GM12878 (cell line): ENCODE measurements at regions not wholly inside any gene's neighbourhood (a gene's known extent, or its start where the extent isn't known, plus 50 kb on each side); places are given as distances from the start of the nearest gene placed in this dataset.

Source experiments
- ATAC-seq: fragments of 200-7000 bp; cut with Tn5 transposase; 3 replicates; pipeline ENCODE4 v1.9.1; 2020; ENCODE audit warnings: mild to moderate bottlenecking, moderate library complexity
- BruUV-seq: library from RNA; stranded (reverse); fragments of 400-500 nt; replicated peaks from 2 replicates; lab custom pipeline; 2021; lab: Mats Ljungman, UMichigan
- CTCF ChIA-PET: fragments of 300-600 bp; sonication (Branson Sonifier 250); formaldehyde crosslinking; extraction: SDS; loops from one replicate; lab custom pipeline; 2021; ENCODE audit warnings: inconsistent platforms; lab: Yijun Ruan, JAX
- POLR2A ChIA-PET: fragments of 350-600 bp; formaldehyde crosslinking; extraction: SDS; loops from one replicate; lab custom pipeline; 2021; ENCODE audit warnings: inconsistent platforms; lab: Charles Lee
- RAD21 ChIA-PET: fragments of 300-600 bp; sonication (Branson Sonifier 250); formaldehyde crosslinking; loops from one replicate; lab custom pipeline; 2023; ENCODE audit warnings: antibody characterized with exemption; ENCODE audit not compliant: unreplicated experiment; lab: Charles Lee
- SMC1A ChIA-PET: fragments of 300-600 bp; sonication (Branson Sonifier 250); formaldehyde crosslinking; loops from one replicate; lab custom pipeline; 2023; ENCODE audit not compliant: unreplicated experiment, uncharacterized antibody; lab: Charles Lee
- DNase-seq: peaks from one replicate; pipeline ENCODE4 v3.0.0-alpha.2; 2011; ENCODE audit warnings: low read depth, low spot score
- FAIRE-seq: peaks from 3 replicates; lab custom pipeline; 2011; peaks lifted over from hg19 to GRCh38; lab: Jason Lieb, UNC
- H2AFZ ChIP-seq: 2 replicates; pipeline ENCODE4 v1.6.0; 2011; ENCODE audit warnings: low read depth, low read length, control low read depth; ENCODE audit not compliant: control insufficient read depth
- H3K27ac ChIP-seq: 2 replicates; pipeline ENCODE4 v1.5.1; 2011; ENCODE audit warnings: control low read depth; ENCODE audit not compliant: control insufficient read depth, insufficient read depth
- H3K27me3 ChIP-seq, 2 experiments: replicated peaks in 1 of 2; 2 replicates each; pipeline versions ENCODE4 v1.6.0 to v1.6.1; 2011; ENCODE audit warnings: low read length in 1 of 2; ENCODE audit not compliant: control insufficient read depth in 2 of 2, insufficient read depth in 2 of 2
- H3K36me3 ChIP-seq, 2 experiments: 2 replicates each; pipeline ENCODE4 v1.5.1; 2011; ENCODE audit warnings: low read length in 1 of 2; ENCODE audit not compliant: control insufficient read depth in 2 of 2, insufficient read depth in 2 of 2
- H3K4me1 ChIP-seq: 2 replicates; pipeline ENCODE4 v1.6.1; 2011; ENCODE audit warnings: mild to moderate bottlenecking, low read length, moderate library complexity, mixed read lengths; ENCODE audit not compliant: control insufficient read depth, insufficient read depth
- H3K4me2 ChIP-seq: 2 replicates; pipeline ENCODE4 v1.6.0; 2011; ENCODE audit warnings: control low read depth; ENCODE audit not compliant: control insufficient read depth, insufficient read depth
- H3K4me3 ChIP-seq: fragments of 200-600 bp; sonication (generic); 2 replicates; pipeline ENCODE4 v1.5.1; 2016
- H3K79me2 ChIP-seq: 2 replicates; pipeline ENCODE4 v1.6.0; 2011; ENCODE audit warnings: low read length; ENCODE audit not compliant: control insufficient read depth, insufficient read depth
- H3K9ac ChIP-seq: 2 replicates; pipeline ENCODE4 v1.8.0; 2011; ENCODE audit warnings: low read length, control low read depth, mixed read lengths; ENCODE audit not compliant: control insufficient read depth, insufficient read depth
- H3K9me3 ChIP-seq: replicated peaks from 3 replicates; pipeline ENCODE4 v1.5.1; 2011; ENCODE audit warnings: mild to moderate bottlenecking, low read length; ENCODE audit not compliant: control insufficient read depth, insufficient read depth
- H4K20me1 ChIP-seq: 2 replicates; pipeline ENCODE4 v1.6.0; 2011; ENCODE audit not compliant: control insufficient read depth, insufficient read depth
- BCL11A ChIP-seq: IDR thresholded peaks from 2 replicates; pipeline ENCODE4 v1.6.1; 2011; ENCODE audit warnings: low read depth, low read length
- BHLHE40 ChIP-seq, 2 experiments: fragments of 450-650 bp in 1 of 2; IDR thresholded peaks; 2 replicates each; pipeline ENCODE4 v1.6.1; 2011 to 2017; ENCODE audit warnings: low read depth in 2 of 2, borderline replicate concordance in 1 of 2, improper control_type of control experiment in 1 of 2, low read length in 1 of 2, mild to moderate bottlenecking in 1 of 2
- BRCA1 ChIP-seq: IDR thresholded peaks from 2 replicates; pipeline ENCODE4 v1.6.1; 2011; ENCODE audit warnings: low read depth, low read length, improper control_type of control experiment
- CHD1 ChIP-seq: IDR thresholded peaks from 2 replicates; pipeline ENCODE4 v1.6.1; 2012; ENCODE audit warnings: low read depth, low read length, improper control_type of control experiment
- DPF2 ChIP-seq: fragments of 450-650 bp; IDR thresholded peaks from 2 replicates; pipeline ENCODE4 v1.6.1; 2017; ENCODE audit warnings: mild to moderate bottlenecking
- EED ChIP-seq: sonication (generic); IDR thresholded peaks from 2 replicates; pipeline ENCODE4 v1.6.1; 2016; ENCODE audit warnings: antibody characterized with exemption, low read depth
- IRF4 ChIP-seq: IDR thresholded peaks from 2 replicates; pipeline ENCODE4 v1.6.1; 2011; ENCODE audit warnings: low read depth, low read length
- LARP7 ChIP-seq: fragments of 450-650 bp; IDR thresholded peaks from 2 replicates; pipeline ENCODE4 v1.6.1; 2017; ENCODE audit warnings: mild to moderate bottlenecking
- MTA2 ChIP-seq: fragments of 450-650 bp; IDR thresholded peaks from 2 replicates; pipeline ENCODE4 v1.6.1; 2016; ENCODE audit warnings: low read depth, mild to moderate bottlenecking, moderate library complexity
- MTA3 ChIP-seq: IDR thresholded peaks from 2 replicates; pipeline ENCODE4 v1.6.1; 2012; ENCODE audit warnings: low read length, inconsistent platforms, borderline replicate concordance
- NBN ChIP-seq: fragments of 450-650 bp; IDR thresholded peaks from 2 replicates; pipeline ENCODE4 v1.6.1; 2016
- RAD21 ChIP-seq: IDR thresholded peaks from 2 replicates; pipeline ENCODE4 v1.6.1; 2011; ENCODE audit warnings: mild to moderate bottlenecking, low read depth, low read length, moderate library complexity; ENCODE audit not compliant: insufficient read depth
- RB1 ChIP-seq: fragments of 450-650 bp; formaldehyde crosslinking; IDR thresholded peaks from 2 replicates; pipeline ENCODE4 v1.6.1; 2017; ENCODE audit warnings: mild to moderate bottlenecking, borderline replicate concordance
- TCF7 ChIP-seq: IDR thresholded peaks from 2 replicates; pipeline ENCODE4 v1.6.1; 2014; ENCODE audit warnings: antibody characterized with exemption, borderline replicate concordance
- WGBS: methylation state at CpG from one replicate; pipeline ENCODE4 v1.1.6; 2016; ENCODE audit warnings: low lambda C conversion rate; ENCODE audit not compliant: insufficient replicate concordance, insufficient coverage; ENCODE audit errors: missing lambda C conversion rate; 5-methylcytosine and 5-hydroxymethylcytosine counted together
- in situ Hi-C: fragments of 300-500 bp; cut with MboI; formaldehyde crosslinking; loops from 9 replicates; pipeline ENCODE4 v1.14.3; 2018; ENCODE audit warnings: mixed read lengths
- intact Hi-C: fragments of 100-400 bp; cut with micrococcal nuclease; formaldehyde crosslinking; loops from one replicate; pipeline ENCODE4 v1.14.2; 2022; ENCODE audit not compliant: unreplicated experiment
- TF ChIP-seq, protein P1 (sequence below): IDR thresholded peaks from 2 replicates; pipeline ENCODE4 v1.6.1; 2011; ENCODE audit warnings: borderline replicate concordance, low read depth, mild to moderate bottlenecking, moderate library complexity, low read length; ENCODE audit not compliant: insufficient read depth, poor library complexity, severe bottlenecking
- TF ChIP-seq, protein P2 (sequence below): IDR thresholded peaks from 2 replicates; pipeline ENCODE4 v1.6.1; 2011; ENCODE audit warnings: low read depth, mild to moderate bottlenecking, low read length, moderate library complexity, borderline replicate concordance; ENCODE audit errors: extremely low read depth
- TF ChIP-seq, protein P3 (sequence below): fragments of 450-650 bp; IDR thresholded peaks from 2 replicates; pipeline ENCODE4 v1.6.1; 2016; ENCODE audit warnings: mild to moderate bottlenecking
- TF ChIP-seq, protein P4 (sequence below): fragments of 450-650 bp; IDR thresholded peaks from 2 replicates; pipeline ENCODE4 v1.6.1; 2014; ENCODE audit warnings: mild to moderate bottlenecking
- TF ChIP-seq, protein P5 (sequence below): IDR thresholded peaks from 2 replicates; pipeline ENCODE4 v1.6.1; 2012; ENCODE audit warnings: low read length, inconsistent platforms

DNA sequence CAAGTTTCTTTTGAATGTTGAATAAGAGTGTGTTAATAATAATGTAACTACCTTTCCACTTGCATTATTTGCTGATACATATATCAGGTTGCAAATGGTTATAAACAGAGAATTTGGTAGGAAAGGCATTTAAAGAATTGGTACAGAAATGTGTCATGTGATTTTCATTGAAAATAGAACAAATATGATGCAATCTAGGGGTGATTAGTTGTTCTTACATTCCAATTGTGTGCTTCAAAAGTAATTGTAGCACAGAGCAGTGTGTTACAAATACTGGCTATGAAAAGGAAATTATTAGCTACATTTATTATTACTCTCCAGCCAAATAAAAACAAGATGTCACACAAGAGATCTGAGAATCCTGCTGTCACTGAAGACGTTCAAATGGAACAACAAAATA is 61.8 kb upstream of the PRDM9 start:
- CTCF ChIA-PET: interaction anchor here (1.2 kb wide), 1 partner anchor 8 kb away, joined by 3 read pairs; no protein-coding TSS in a partner anchor
- SMC1A ChIA-PET: no interaction called here
- POLR2A ChIA-PET: interaction anchor here (0.6 kb wide), 1 partner anchor 23 kb away, joined by 3 read pairs; no protein-coding TSS in a partner anchor
- FAIRE-seq: no peak
- intact Hi-C loops (no loop called here), in situ Hi-C loops (no loop called here)
- Histone ChIP-seq H3K79me2 (no peaks in the 10 kb centered on the region), H3K9ac (no peak overlapping the region), H3K27ac (no peak overlapping the region), H3K4me2 (no peak overlapping the region), H3K27me3 (no peaks in the 10 kb centered on the region), H3K9me3 (no peaks in the 10 kb centered on the region), H2AFZ (no peak overlapping the region), H4K20me1 (no peaks in the 10 kb centered on the region), H3K36me3 (no peaks in the 10 kb centered on the region), H3K4me1 (no peaks in the 10 kb centered on the region), H3K4me3 (no peak overlapping the region)
- ATAC-seq: no peak
- TF ChIP-seq TCF7 (no peak), BHLHE40 (IDR thresholded peaks at IDR 0.05; ENCODE audit: borderline replicate concordance in 1 of 2, low read depth in 2 of 2, low read length in 1 of 2) (no peak), CHD1 (no peak), RB1 (no peak), LARP7 (no peak), MTA2 (no peak), EED (no peak), BCL11A (no peak), DPF2 (no peak), NBN (no peak), BRCA1 (no peak), RAD21 (no peak), MTA3 (no peak), IRF4 (no peak)
- TF ChIP-seq, protein P1, sequence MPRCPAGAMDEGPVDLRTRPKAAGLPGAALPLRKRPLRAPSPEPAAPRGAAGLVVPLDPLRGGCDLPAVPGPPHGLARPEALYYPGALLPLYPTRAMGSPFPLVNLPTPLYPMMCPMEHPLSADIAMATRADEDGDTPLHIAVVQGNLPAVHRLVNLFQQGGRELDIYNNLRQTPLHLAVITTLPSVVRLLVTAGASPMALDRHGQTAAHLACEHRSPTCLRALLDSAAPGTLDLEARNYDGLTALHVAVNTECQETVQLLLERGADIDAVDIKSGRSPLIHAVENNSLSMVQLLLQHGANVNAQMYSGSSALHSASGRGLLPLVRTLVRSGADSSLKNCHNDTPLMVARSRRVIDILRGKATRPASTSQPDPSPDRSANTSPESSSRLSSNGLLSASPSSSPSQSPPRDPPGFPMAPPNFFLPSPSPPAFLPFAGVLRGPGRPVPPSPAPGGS: no peak
- TF ChIP-seq, protein P2, sequence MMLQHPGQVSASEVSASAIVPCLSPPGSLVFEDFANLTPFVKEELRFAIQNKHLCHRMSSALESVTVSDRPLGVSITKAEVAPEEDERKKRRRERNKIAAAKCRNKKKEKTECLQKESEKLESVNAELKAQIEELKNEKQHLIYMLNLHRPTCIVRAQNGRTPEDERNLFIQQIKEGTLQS: no peak
- TF ChIP-seq, protein P3, sequence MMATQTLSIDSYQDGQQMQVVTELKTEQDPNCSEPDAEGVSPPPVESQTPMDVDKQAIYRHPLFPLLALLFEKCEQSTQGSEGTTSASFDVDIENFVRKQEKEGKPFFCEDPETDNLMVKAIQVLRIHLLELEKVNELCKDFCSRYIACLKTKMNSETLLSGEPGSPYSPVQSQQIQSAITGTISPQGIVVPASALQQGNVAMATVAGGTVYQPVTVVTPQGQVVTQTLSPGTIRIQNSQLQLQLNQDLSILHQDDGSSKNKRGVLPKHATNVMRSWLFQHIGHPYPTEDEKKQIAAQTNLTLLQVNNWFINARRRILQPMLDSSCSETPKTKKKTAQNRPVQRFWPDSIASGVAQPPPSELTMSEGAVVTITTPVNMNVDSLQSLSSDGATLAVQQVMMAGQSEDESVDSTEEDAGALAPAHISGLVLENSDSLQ: no peak
- TF ChIP-seq, protein P4, sequence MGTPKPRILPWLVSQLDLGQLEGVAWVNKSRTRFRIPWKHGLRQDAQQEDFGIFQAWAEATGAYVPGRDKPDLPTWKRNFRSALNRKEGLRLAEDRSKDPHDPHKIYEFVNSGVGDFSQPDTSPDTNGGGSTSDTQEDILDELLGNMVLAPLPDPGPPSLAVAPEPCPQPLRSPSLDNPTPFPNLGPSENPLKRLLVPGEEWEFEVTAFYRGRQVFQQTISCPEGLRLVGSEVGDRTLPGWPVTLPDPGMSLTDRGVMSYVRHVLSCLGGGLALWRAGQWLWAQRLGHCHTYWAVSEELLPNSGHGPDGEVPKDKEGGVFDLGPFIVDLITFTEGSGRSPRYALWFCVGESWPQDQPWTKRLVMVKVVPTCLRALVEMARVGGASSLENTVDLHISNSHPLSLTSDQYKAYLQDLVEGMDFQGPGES: no peak
- TF ChIP-seq, protein P5, sequence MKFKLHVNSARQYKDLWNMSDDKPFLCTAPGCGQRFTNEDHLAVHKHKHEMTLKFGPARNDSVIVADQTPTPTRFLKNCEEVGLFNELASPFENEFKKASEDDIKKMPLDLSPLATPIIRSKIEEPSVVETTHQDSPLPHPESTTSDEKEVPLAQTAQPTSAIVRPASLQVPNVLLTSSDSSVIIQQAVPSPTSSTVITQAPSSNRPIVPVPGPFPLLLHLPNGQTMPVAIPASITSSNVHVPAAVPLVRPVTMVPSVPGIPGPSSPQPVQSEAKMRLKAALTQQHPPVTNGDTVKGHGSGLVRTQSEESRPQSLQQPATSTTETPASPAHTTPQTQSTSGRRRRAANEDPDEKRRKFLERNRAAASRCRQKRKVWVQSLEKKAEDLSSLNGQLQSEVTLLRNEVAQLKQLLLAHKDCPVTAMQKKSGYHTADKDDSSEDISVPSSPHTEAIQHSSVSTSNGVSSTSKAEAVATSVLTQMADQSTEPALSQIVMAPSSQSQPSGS: no peak
- BruUV-seq: no TSS peak
- RAD21 ChIA-PET: no interaction called here
- 0% methylated on average over 1 of the region's 1 CpG for WGBS
- no peak for DNase-seq
